GM12891 (cell line): ENCODE measurements at regions not wholly inside any gene's neighbourhood (a gene's known extent, or its start where the extent isn't known, plus 50 kb on each side); places are given as distances from the start of the nearest gene placed in this dataset.

Source experiments
- POLR2A ChIP-seq: IDR thresholded peaks from 2 replicates; pipeline ENCODE4 v1.6.1; 2011; ENCODE audit warnings: low read depth, low read length, control low read depth
- POLR2AphosphoS5 ChIP-seq: IDR thresholded peaks from 2 replicates; pipeline ENCODE4 v1.6.1; 2011; ENCODE audit warnings: low read depth, low read length, control low read depth
- POU2F2 ChIP-seq: IDR thresholded peaks from 2 replicates; pipeline ENCODE4 v1.6.1; 2011; ENCODE audit warnings: low read depth, mild to moderate bottlenecking, control low read depth, low read length, moderate library complexity
- SPI1 ChIP-seq: IDR thresholded peaks from 2 replicates; pipeline ENCODE4 v1.6.1; 2011; ENCODE audit warnings: low read depth, low read length, control low read depth
- TAF1 ChIP-seq: IDR thresholded peaks from 2 replicates; pipeline ENCODE4 v1.6.1; 2011; ENCODE audit warnings: low read depth, low read length, control low read depth

GRCh38 chr1:114222920-114223319 lies 69.3 kb upstream of the SYT6 start:
- TF ChIP-seq POLR2AphosphoS5 (no peak), POU2F2 (no peak), POLR2A (no peak), TAF1 (no peak), SPI1 (no peak)
